Neuronal stem cell (in vitro differentiated cells): ENCODE measurements at regions not wholly inside any gene's neighbourhood (a gene's known extent, or its start where the extent isn't known, plus 50 kb on each side); places are given as distances from the start of the nearest gene placed in this dataset.

ENCODE experiments used
- DNase-seq: peaks from one replicate; pipeline ENCODE4 v3.0.0-alpha.2; 2013; ENCODE audit warnings: low spot score
- H2AFZ ChIP-seq: one replicate; pipeline ENCODE4 v1.6.1; 2013; ENCODE audit warnings: mild to moderate bottlenecking, low read length, inconsistent platforms
- H2AK5ac ChIP-seq: 2 replicates; pipeline ENCODE4 v1.6.1; 2013; ENCODE audit warnings: low read depth, mild to moderate bottlenecking, inconsistent platforms, low read length, moderate library complexity, mixed read lengths
- H2BK120ac ChIP-seq: 2 replicates; pipeline ENCODE4 v1.6.1; 2013; ENCODE audit warnings: low read depth, mild to moderate bottlenecking, inconsistent platforms, low read length, moderate library complexity, mixed read lengths
- H2BK12ac ChIP-seq: one replicate; pipeline ENCODE4 v1.6.1; 2013; ENCODE audit warnings: low read length, inconsistent platforms
- H2BK15ac ChIP-seq: 2 replicates; pipeline ENCODE4 v1.6.1; 2013; ENCODE audit warnings: mild to moderate bottlenecking, low read length, inconsistent platforms, mixed read lengths
- H2BK5ac ChIP-seq: one replicate; pipeline ENCODE4 v1.6.1; 2013; ENCODE audit warnings: inconsistent platforms, mild to moderate bottlenecking, low read length, moderate library complexity
- H3K14ac ChIP-seq: one replicate; pipeline ENCODE4 v1.6.1; 2013; ENCODE audit warnings: low read length, inconsistent platforms
- H3K18ac ChIP-seq: 2 replicates; pipeline ENCODE4 v1.6.1; 2013; ENCODE audit warnings: low read length, inconsistent platforms
- H3K23ac ChIP-seq: 2 replicates; pipeline ENCODE4 v1.6.1; 2013; ENCODE audit warnings: low read depth, mild to moderate bottlenecking, mixed read lengths, low read length, inconsistent platforms; ENCODE audit not compliant: poor library complexity
- H3K27ac ChIP-seq: replicated peaks from 3 replicates; pipeline ENCODE4 v1.5.1; 2013; ENCODE audit warnings: low read length, inconsistent platforms
- H3K27me3 ChIP-seq, 3 experiments: 2 replicates each; pipeline ENCODE4 v1.6.1; 2013; ENCODE audit warnings: low read length in 3 of 3, mild to moderate bottlenecking in 2 of 3, inconsistent platforms in 1 of 3, low read depth in 1 of 3, mixed read lengths in 1 of 3, moderate library complexity in 1 of 3; ENCODE audit not compliant: control insufficient read depth in 3 of 3, insufficient read depth in 3 of 3
- H3K36me3 ChIP-seq, 2 donors: replicated peaks in 1 of 2; 2 replicates each; pipeline ENCODE4 v1.6.1; 2013; ENCODE audit warnings: low read length in 2 of 2; ENCODE audit not compliant: control insufficient read depth in 2 of 2, insufficient read depth in 2 of 2
- H3K4ac ChIP-seq: 2 replicates; pipeline ENCODE4 v1.6.1; 2013; ENCODE audit warnings: inconsistent platforms, mild to moderate bottlenecking, low read length, moderate library complexity
- H3K4me1 ChIP-seq, 2 donors: 1 replicate in 1 of 2; 2 replicates in 1 of 2; pipeline ENCODE4 v1.6.1; 2013; ENCODE audit warnings: low read length in 2 of 2, low read depth in 1 of 2; ENCODE audit not compliant: control insufficient read depth in 2 of 2, insufficient read depth in 1 of 2
- H3K4me2 ChIP-seq: one replicate; pipeline ENCODE4 v1.6.1; 2013; ENCODE audit warnings: mild to moderate bottlenecking, low read length, inconsistent platforms; ENCODE audit not compliant: insufficient read depth, poor library complexity, severe bottlenecking
- H3K4me3 ChIP-seq, 2 donors: 2 replicates each; pipeline ENCODE4 v1.5.1; 2013; ENCODE audit warnings: low read length in 2 of 2, mild to moderate bottlenecking in 2 of 2, inconsistent platforms in 1 of 2, moderate library complexity in 1 of 2
- H3K79me1 ChIP-seq: one replicate; pipeline ENCODE4 v1.6.1; 2013; ENCODE audit warnings: low read depth, mild to moderate bottlenecking, inconsistent platforms, low read length, moderate library complexity
- H3K9ac ChIP-seq: one replicate; pipeline ENCODE4 v1.6.1; 2013; ENCODE audit warnings: mild to moderate bottlenecking, low read depth, low read length, inconsistent platforms; ENCODE audit not compliant: poor library complexity
- H3K9me3 ChIP-seq, 2 donors: replicated peaks in 1 of 2; 2 replicates each; pipeline versions ENCODE3 to v1.6.1; 2013; ENCODE audit warnings: low read length in 2 of 2, mild to moderate bottlenecking in 2 of 2, inconsistent platforms in 1 of 2, low read depth in 1 of 2, mixed read lengths in 1 of 2, moderate library complexity in 1 of 2; ENCODE audit not compliant: control insufficient read depth in 2 of 2, insufficient read depth in 1 of 2
- H4K8ac ChIP-seq: one replicate; pipeline ENCODE4 v1.6.1; 2013; ENCODE audit warnings: low read depth, mild to moderate bottlenecking, inconsistent platforms, low read length, moderate library complexity
- H4K91ac ChIP-seq: one replicate; pipeline ENCODE4 v1.6.1; 2013; ENCODE audit warnings: low read length, low read depth, mild to moderate bottlenecking, inconsistent platforms; ENCODE audit not compliant: poor library complexity
- WGBS, 2 donors: extraction: QIAGEN DNeasy Blood & Tissue Kit; methylation state at CpG; one replicate each; pipeline ENCODE4 v1.1.7; 2013; ENCODE audit warnings: missing lambda C conversion rate in 2 of 2, mixed read lengths in 1 of 2; ENCODE audit not compliant: insufficient read length in 2 of 2, insufficient replicate concordance in 1 of 2; ENCODE audit errors: extremely low coverage in 2 of 2; 5-methylcytosine and 5-hydroxymethylcytosine counted together

DNA sequence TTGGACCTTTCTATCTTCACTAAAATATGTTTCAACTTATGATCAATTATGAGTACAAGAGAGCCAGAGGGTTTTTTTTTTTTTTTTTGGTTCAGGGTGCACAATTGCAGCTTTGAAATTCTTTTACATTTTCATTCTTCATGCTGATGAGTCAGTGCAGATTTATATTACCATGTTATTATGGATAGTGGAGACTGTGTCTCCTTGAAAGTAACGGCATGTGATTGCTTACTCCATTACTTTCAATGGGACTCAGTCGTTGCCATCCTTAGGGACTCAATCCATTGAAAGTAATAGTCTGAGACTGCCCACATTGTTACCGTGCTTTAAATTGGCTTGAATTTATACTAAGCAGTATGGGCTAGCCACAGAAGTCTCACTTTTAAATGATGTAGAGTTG, 286.5 kb upstream of the FANCL start:
- no peak overlapping the region for H3K27ac ChIP-seq
- H3K4me1 ChIP-seq = no peaks in the 10 kb centered on the region
- no peak overlapping the region for H2AK5ac ChIP-seq
- no peak overlapping the region for H3K4me3 ChIP-seq
- no peak overlapping the region for H3K18ac ChIP-seq
- no peak overlapping the region for H3K4me2 ChIP-seq
- no peaks in the 10 kb centered on the region for H3K27me3 ChIP-seq
- no peak overlapping the region for H4K8ac ChIP-seq
- no CpG with 5 or more reads among the region's 3 CpGs for WGBS, 2 donors
- H3K4ac ChIP-seq = no peak overlapping the region
- H4K91ac ChIP-seq = no peak overlapping the region
- H2BK12ac ChIP-seq = no peak overlapping the region
- H3K14ac ChIP-seq = no peak overlapping the region
- H3K9ac ChIP-seq = no peak overlapping the region
- no peaks in the 10 kb centered on the region for H3K9me3 ChIP-seq
- DNase-seq = no peak
- H3K23ac ChIP-seq = no peak overlapping the region
- no peak overlapping the region for H2AFZ ChIP-seq
- H2BK5ac ChIP-seq = no peak overlapping the region
- no peaks in the 10 kb centered on the region for H3K79me1 ChIP-seq
- no peaks in the 10 kb centered on the region for H3K36me3 ChIP-seq
- no peak overlapping the region for H2BK15ac ChIP-seq
- no peak overlapping the region for H2BK120ac ChIP-seq

DNA sequence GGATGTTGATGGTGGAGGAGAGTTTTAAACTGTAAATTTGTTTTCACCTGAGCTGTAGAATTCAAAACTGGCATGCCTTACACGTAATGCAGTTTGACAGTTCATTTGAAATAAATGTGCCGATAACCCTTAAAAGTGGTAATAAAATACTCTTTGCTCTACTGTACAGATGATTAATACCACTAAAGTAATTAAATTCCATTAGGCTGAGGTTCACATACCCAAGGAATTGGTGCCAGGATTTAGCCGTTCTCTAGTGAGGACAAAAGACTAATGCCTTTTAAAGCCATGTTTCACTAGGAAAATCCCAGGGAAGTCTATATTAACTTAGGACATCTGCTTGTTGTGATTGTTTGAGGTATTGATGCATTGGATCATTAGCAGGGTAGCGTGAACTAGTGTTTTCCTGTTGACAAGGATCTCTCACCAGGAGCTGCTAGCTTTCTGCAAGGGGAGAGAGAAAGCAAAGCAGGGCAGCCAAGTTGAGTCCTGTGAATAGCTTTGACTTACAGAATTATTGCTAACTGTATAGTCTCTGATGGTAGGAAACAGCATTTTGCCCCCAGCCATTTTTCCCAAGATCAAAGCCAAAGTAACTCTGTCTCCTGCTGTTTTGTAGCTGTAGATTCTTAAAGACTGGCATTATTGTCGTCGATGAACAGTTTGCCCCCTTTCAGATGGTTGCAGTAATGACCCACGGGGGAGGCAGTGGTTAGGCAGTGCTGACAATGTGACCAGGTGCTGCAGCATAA, 280.9 kb upstream of the FANCL start:
- H3K14ac ChIP-seq = no peak overlapping the region
- H3K4ac ChIP-seq = no peak overlapping the region
- H2BK5ac ChIP-seq = no peak overlapping the region
- H3K4me1 ChIP-seq = peaks cover 1 to 3% of the 10 kb centered on the region in 2 donors
- no peak overlapping the region for H4K91ac ChIP-seq
- H3K9ac ChIP-seq = no peak overlapping the region
- H2BK12ac ChIP-seq = no peak overlapping the region
- H3K27ac ChIP-seq = no peak overlapping the region
- no peak overlapping the region for H3K4me3 ChIP-seq
- WGBS, 2 donors = no CpG with 5 or more reads among the region's 7 CpGs
- no peak overlapping the region for H4K8ac ChIP-seq
- H3K4me2 ChIP-seq = no peak overlapping the region
- H2BK15ac ChIP-seq = no peak overlapping the region
- H3K23ac ChIP-seq = no peak overlapping the region
- no peak overlapping the region for H2AK5ac ChIP-seq
- no peak for DNase-seq
- H3K36me3 ChIP-seq = no peaks in the 10 kb centered on the region
- H3K27me3 ChIP-seq = no peaks in the 10 kb centered on the region
- H3K79me1 ChIP-seq = no peaks in the 10 kb centered on the region
- H2AFZ ChIP-seq = no peak overlapping the region
- no peak overlapping the region for H3K18ac ChIP-seq
- H3K9me3 ChIP-seq = no peaks in the 10 kb centered on the region
- H2BK120ac ChIP-seq = no peak overlapping the region

DNA sequence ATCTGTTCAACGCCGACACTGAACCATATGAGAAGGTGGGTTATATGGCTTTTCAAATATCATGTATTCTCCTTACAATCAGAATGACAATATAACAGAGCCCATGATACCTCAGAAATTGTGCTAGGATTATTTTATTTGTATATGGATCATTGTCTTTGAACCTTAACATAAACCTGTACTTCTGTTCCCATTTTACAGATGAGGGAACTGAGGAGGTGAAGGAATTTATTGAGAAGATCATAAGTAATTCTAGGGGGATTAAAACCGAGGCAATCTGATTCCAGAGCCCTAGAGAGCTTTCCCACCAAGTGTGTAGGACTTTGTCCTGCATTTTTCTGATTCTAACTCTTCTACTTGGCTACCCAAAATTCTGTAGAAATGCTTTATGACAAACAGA, 279.8 kb upstream of the FANCL start:
- no peak overlapping the region for H2AFZ ChIP-seq
- H4K91ac ChIP-seq = no peak overlapping the region
- no peak overlapping the region for H3K14ac ChIP-seq
- no peaks in the 10 kb centered on the region for H3K9me3 ChIP-seq
- no peak overlapping the region for H2AK5ac ChIP-seq
- H3K4me3 ChIP-seq = no peak overlapping the region
- H3K18ac ChIP-seq = no peak overlapping the region
- no peak for DNase-seq
- H2BK5ac ChIP-seq = no peak overlapping the region
- whole genome bisulfite sequencing, 2 donors = no CpG with 5 or more reads among the region's 3 CpGs
- H3K23ac ChIP-seq = no peak overlapping the region
- H3K4me1 ChIP-seq = peaks cover 1 to 3% of the 10 kb centered on the region in 2 donors
- H2BK15ac ChIP-seq = no peak overlapping the region
- no peaks in the 10 kb centered on the region for H3K36me3 ChIP-seq
- H3K4ac ChIP-seq = no peak overlapping the region
- H3K27ac ChIP-seq = no peak overlapping the region
- no peak overlapping the region for H4K8ac ChIP-seq
- H3K9ac ChIP-seq = no peak overlapping the region
- no peak overlapping the region for H3K4me2 ChIP-seq
- H3K79me1 ChIP-seq = no peaks in the 10 kb centered on the region
- no peaks in the 10 kb centered on the region for H3K27me3 ChIP-seq
- no peak overlapping the region for H2BK120ac ChIP-seq
- no peak overlapping the region for H2BK12ac ChIP-seq

DNA sequence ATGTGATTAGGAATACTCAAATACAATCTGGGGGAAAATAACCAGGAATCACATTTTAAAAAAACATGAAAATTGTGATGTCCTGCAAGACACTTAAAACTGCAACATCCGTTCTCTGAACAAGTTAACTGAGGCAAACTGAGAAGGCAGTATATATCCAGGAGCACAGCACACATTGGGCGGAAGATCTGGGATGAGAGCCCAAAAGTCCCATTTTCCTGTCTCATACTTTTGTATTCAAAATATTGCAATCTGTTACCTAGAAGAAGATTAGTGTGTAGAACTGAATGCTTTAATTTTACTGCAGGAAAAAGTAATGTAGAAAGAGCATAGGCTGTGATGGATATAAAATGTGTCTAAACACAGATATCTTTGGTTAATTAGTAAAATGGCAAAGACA, 276.8 kb upstream of the FANCL start:
- Histone ChIP-seq H3K4ac (no peak overlapping the region), H3K9ac (no peak overlapping the region), H2BK15ac (no peak overlapping the region), H3K4me1 (peaks cover 2 to 3% of the 10 kb centered on the region in 2 donors), H3K14ac (no peak overlapping the region), H4K91ac (no peak overlapping the region), H3K23ac (no peak overlapping the region), H2BK5ac (no peak overlapping the region), H2AK5ac (no peak overlapping the region), H3K79me1 (no peaks in the 10 kb centered on the region), H3K27ac (no peak overlapping the region), H2AFZ (no peak overlapping the region), H3K18ac (no peak overlapping the region), H2BK12ac (no peak overlapping the region), H3K4me2 (no peak overlapping the region), H4K8ac (no peak overlapping the region), H2BK120ac (no peak overlapping the region), H3K9me3 (no peaks in the 10 kb centered on the region), H3K36me3 (no peaks in the 10 kb centered on the region), H3K27me3 (no peaks in the 10 kb centered on the region), H3K4me3 (no peak overlapping the region)
- WGBS, 2 donors = no CpG with 5 or more reads among the region's 2 CpGs
- DNase-seq = no peak
